Ascending aorta (tissue), 2 donors: ENCODE measurements at regions not wholly inside any gene's neighbourhood (a gene's known extent, or its start where the extent isn't known, plus 50 kb on each side); places are given as distances from the start of the nearest gene placed in this dataset.

Experiments used
- DNase-seq, 2 donors: peaks; one replicate each; pipeline ENCODE4 v3.0.0-alpha.2; 2019; ENCODE audit warnings: low spot score in 2 of 2
- H3K27ac ChIP-seq, 2 donors: fragments of 200-600 bp; sonication (generic); one replicate each; pipeline ENCODE4 v1.5.1; 2016 to 2017; ENCODE audit warnings: mild to moderate bottlenecking in 1 of 2
- H3K27me3 ChIP-seq: fragments of 200-600 bp; sonication (generic); one replicate; pipeline ENCODE4 v1.5.1; 2017
- H3K36me3 ChIP-seq, 2 donors: fragments of 200-600 bp; sonication (generic); one replicate each; pipeline ENCODE4 v1.5.1; 2016
- H3K4me1 ChIP-seq, 2 donors: fragments of 200-600 bp; sonication (generic); one replicate each; pipeline ENCODE4 v1.5.1; 2016 to 2017; ENCODE audit warnings: mild to moderate bottlenecking in 1 of 2
- H3K4me3 ChIP-seq, 2 donors: fragments of 200-600 bp; sonication (generic); one replicate each; pipeline ENCODE4 v1.5.1; 2016 to 2017; ENCODE audit warnings: mild to moderate bottlenecking in 1 of 2
- H3K9me3 ChIP-seq, 2 donors: fragments of 200-600 bp; sonication (generic); one replicate each; pipeline ENCODE4 v1.5.1; 2016
- intact Hi-C: fragments of 100-400 bp; cut with DNase I; formaldehyde crosslinking; loops from one replicate; pipeline ENCODE4 v1.15.1; 2023
- TF ChIP-seq, protein P1 (sequence below), 3 experiments: fragments of 200-600 bp in 2 of 3; fragments of 450-650 bp in 1 of 3; sonication (generic) in 2 of 3; IDR thresholded peaks; one replicate each; pipeline ENCODE4 v1.5.1; 2016 to 2019; ENCODE audit warnings: antibody characterized with exemption in 3 of 3, mild to moderate bottlenecking in 1 of 3, moderate library complexity in 1 of 3

DNA sequence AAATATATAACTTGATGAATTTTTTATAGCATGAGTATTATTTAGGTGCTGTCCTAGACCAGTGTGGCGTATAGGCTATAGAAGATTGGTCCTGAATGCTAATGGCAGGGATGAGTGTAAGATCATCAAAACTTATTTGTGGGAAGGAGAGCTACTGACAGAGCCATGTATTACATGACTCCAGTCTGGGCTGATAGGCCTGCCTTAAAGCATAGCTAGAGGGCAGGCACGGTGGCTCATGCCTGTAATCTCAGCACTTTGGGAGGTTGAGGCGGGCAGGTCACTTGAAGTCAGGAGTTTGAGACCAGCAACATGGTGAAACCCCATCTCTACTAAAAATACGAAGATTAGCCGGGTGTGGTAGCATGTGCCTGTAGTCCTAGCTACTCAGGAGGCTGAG, 198.1 kb upstream of the KLF14 start:
- intact Hi-C loops = no loop called here
- H3K9me3 ChIP-seq = no peaks in the 10 kb centered on the region
- no peaks in the 10 kb centered on the region for H3K4me1 ChIP-seq
- TF ChIP-seq, protein P1, sequence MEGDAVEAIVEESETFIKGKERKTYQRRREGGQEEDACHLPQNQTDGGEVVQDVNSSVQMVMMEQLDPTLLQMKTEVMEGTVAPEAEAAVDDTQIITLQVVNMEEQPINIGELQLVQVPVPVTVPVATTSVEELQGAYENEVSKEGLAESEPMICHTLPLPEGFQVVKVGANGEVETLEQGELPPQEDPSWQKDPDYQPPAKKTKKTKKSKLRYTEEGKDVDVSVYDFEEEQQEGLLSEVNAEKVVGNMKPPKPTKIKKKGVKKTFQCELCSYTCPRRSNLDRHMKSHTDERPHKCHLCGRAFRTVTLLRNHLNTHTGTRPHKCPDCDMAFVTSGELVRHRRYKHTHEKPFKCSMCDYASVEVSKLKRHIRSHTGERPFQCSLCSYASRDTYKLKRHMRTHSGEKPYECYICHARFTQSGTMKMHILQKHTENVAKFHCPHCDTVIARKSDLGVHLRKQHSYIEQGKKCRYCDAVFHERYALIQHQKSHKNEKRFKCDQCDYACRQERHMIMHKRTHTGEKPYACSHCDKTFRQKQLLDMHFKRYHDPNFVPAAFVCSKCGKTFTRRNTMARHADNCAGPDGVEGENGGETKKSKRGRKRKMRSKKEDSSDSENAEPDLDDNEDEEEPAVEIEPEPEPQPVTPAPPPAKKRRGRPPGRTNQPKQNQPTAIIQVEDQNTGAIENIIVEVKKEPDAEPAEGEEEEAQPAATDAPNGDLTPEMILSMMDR (IDR thresholded peaks at IDR 0.05) = no peak
- no peak overlapping the region for H3K4me3 ChIP-seq
- H3K27me3 ChIP-seq = no peaks in the 10 kb centered on the region
- peak overlapping the region in 1 of 2 donors; percentile 17 for H3K27ac ChIP-seq
- H3K36me3 ChIP-seq = no peaks in the 10 kb centered on the region
- DNase-seq = no peak

DNA sequence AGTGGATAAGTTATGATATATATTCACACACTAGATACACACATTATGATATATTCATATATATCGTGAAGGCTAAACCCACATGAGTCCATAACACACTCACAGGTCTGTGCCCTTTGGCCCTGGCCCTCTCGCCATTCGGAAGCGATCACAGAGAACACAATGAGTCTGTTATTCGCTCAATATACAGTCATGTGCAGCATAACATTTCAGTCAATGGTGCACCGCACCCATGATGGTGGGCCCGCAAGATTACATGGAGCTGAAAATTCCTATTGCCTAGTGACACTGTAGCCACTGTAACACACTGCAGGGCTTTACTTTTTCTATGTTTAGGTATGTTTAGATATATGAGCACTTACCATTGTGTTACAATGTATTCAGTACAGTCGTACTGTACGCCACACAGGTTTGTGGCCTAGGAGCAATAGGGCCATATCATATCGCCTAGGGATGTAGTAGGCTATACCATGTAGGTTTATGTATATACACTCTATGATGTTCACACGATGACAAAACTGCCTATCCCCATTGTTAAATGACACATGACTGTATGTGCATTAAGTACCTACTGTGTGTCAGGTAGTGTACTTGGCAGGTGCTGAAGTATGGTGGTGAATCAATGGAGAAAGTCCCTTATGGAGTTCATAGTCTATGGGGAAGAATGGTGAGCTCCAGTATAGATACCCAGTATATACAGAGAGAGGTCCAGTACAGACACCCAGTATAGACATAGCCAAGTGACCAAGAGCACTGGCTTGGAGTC, 198.8 kb upstream of the KLF14 start:
- H3K27me3 ChIP-seq = no peaks in the 10 kb centered on the region
- H3K4me1 ChIP-seq = no peaks in the 10 kb centered on the region
- no peaks in the 10 kb centered on the region for H3K9me3 ChIP-seq
- no peak overlapping the region for H3K4me3 ChIP-seq
- TF ChIP-seq, protein P1 (IDR thresholded peaks at IDR 0.05) = no peak
- DNase-seq = no peak
- intact Hi-C loops = no loop called here
- H3K36me3 ChIP-seq = no peaks in the 10 kb centered on the region
- no peak overlapping the region for H3K27ac ChIP-seq

DNA sequence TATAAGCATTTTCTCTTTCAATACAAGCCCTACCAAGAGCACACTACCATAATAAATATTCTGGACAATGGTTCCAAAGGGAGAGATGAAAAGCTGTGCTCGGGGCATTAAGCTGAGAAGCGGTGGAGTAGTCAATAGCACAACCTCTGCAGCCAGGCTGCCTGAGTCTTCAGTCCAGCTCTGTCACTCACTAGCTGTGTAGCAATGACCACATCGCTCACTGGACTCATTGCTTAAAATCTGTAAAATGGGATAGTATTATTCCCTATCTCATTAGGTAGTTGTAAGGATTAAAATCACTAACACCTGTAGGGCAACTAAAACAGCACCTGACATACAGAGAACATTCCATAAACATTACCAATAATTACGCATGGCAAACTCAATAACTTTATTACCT, 199.9 kb upstream of the KLF14 start:
- intact Hi-C loops = no loop called here
- H3K4me3 ChIP-seq = no peak overlapping the region
- no peak for DNase-seq
- TF ChIP-seq, protein P1 (IDR thresholded peaks at IDR 0.05) = no peak
- no peaks in the 10 kb centered on the region for H3K36me3 ChIP-seq
- H3K27me3 ChIP-seq = no peaks in the 10 kb centered on the region
- H3K27ac ChIP-seq = peak overlapping the region in 1 of 2 donors; percentile 13
- H3K4me1 ChIP-seq = peaks cover 0 to 1% of the 10 kb centered on the region in 2 donors
- no peaks in the 10 kb centered on the region for H3K9me3 ChIP-seq

DNA sequence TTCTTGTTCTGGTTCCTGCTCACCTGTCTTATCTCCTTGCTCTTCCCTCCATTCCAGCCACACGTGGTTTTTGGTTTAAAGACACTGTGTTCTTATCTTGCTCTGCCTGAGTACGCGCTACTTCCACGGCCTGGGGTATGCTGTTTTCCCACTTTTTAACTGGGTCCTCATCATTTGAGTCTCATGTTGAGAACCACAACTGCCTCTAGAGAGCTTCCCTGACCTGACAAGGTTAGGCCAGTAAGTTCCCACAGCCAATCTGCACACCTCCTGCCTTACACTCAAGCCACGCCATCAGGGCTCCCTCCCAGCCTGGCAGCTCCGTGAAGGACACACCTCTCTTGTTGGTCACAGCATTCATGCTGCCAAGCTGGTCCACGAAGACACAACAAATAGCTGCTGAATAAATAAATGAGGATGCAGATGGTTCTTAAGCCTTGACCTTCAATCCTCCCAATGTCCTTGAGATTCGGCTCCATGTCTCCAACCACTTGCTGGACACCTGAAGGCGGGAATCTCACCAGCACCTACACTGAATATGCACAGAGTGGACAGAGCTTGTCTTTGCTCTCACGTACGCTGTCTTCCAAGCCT, 201.7 kb upstream of the KLF14 start:
- TF ChIP-seq, protein P1 (IDR thresholded peaks at IDR 0.05) = no peak
- Histone ChIP-seq H3K9me3 (no peaks in the 10 kb centered on the region), H3K4me1 (peaks cover 0 to 12% of the 10 kb centered on the region in 2 donors), H3K36me3 (no peaks in the 10 kb centered on the region), H3K27me3 (no peaks in the 10 kb centered on the region), H3K27ac (no peak overlapping the region), H3K4me3 (no peak overlapping the region)
- intact Hi-C loops = no loop called here
- DNase-seq = no peak

DNA sequence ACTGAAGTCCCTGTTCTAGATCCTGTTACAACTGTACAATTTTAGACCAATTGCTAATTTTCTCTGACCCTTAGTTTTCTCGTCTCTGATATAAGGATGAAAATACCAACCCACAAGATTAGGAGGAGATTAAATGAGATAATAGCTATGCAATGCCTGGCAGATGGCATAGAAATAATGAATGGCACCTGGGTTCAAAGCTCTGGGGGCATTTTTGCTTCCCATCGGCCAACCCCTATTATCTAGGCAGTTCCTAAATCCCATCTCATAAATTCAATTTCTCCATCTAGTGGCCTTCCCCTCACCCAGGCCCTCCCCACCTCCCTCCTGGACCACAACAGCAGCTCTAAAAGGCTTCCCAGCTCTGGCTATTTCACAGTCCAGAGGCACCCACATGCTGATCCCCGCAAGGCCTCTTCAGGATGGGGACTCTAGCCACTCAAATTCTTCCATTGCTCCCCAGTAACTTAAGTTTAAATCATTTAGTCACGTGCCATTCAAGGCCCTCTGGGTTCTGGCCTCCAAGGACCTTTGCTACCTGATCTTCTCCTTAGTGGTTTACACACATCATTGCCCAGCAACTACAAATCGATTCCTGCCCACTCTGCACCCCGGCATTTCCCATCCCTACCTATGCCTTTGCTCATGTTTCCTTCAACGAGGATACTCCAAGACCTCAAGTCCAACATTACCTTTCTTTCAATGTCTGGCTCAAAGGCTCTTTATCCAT, 202.4 kb upstream of the KLF14 start:
- no peak overlapping the region for H3K4me3 ChIP-seq
- no peak overlapping the region for H3K27ac ChIP-seq
- DNase-seq = no peak

More for the DNA sequence above, 202.4 kb upstream of the KLF14 start:
- Histone ChIP-seq H3K9me3 (no peaks in the 10 kb centered on the region), H3K27me3 (no peaks in the 10 kb centered on the region), H3K4me1 (peaks cover 0 to 12% of the 10 kb centered on the region in 2 donors), H3K36me3 (no peaks in the 10 kb centered on the region)
- intact Hi-C loops = no loop called here
- TF ChIP-seq, protein P1 (IDR thresholded peaks at IDR 0.05) = no peak
